ENCODE measurements at regions not wholly inside any gene's neighbourhood (a gene's known extent, or its start where the extent isn't known, plus 50 kb on each side); places are given as distances from the start of the nearest gene placed in this dataset.

DNA sequence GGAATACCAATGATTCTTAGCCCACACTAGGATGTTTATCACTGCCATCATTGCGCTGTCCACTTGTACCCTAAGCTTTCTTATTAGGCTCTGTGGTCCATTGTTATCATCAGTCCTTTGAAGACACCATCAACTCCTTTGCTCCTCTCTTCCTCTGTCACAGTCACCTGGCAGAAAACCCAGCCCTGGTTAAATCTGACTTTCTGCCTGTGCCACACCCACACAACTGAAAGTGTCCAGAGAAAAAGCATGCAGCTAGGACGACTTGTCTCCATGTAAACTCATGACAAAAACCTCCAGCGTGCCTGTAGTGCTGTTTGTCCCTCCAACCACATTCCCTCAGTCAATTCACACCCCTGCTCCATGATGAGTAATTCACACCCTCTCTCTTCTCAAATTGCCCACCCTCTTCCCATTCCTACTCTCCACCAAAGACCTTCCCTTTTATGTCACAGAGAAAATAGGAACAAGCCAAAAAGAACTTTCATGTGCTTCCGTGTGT is 297.4 kb upstream of the MGAT5 start:
- Histone ChIP-seq H3K4me2 (ENCODE audit: insufficient read depth, insufficient read length, low read length) (no peak overlapping the region), H2BK120ac (ENCODE audit: low read depth, low read length, poor library complexity, severe bottlenecking) (no peak overlapping the region), H3K23ac (ENCODE audit: insufficient read length, low read depth, low read length) (no peak overlapping the region), H4K91ac (ENCODE audit: insufficient read length, low read depth, low read length) (no peak overlapping the region), H3K4ac (ENCODE audit: low read depth, low read length) (no peak overlapping the region), H2BK5ac (ENCODE audit: insufficient read length, low read length) (no peak overlapping the region), H3K9ac (ENCODE audit: extremely low read depth, insufficient read length, low read length) (no peak overlapping the region), H3K4me1 (ENCODE audit: insufficient read depth, low read length) (no peaks in the 10 kb centered on the region), H3K79me2 (ENCODE audit: insufficient read depth, low read length) (no peaks in the 10 kb centered on the region), H4K8ac (replicated peaks; ENCODE audit: insufficient read length, low read depth, low read length) (no peak overlapping the region), H3K79me1 (ENCODE audit: insufficient read depth, low read depth, low read length, poor library complexity, severe bottlenecking) (no peaks in the 10 kb centered on the region), H3K27ac (ENCODE audit: insufficient read length, low read depth, low read length) (no peak overlapping the region), H3K9me3 (ENCODE audit: control insufficient read depth, low read depth, low read length) (no peaks in the 10 kb centered on the region), H3K23me2 (ENCODE audit: insufficient read length, low read depth, low read length, poor library complexity, severe bottlenecking) (no peaks in the 10 kb centered on the region), H3K56ac (ENCODE audit: insufficient read length, low read depth, low read length) (no peak overlapping the region), H3K14ac (ENCODE audit: insufficient read depth, low read length) (no peak overlapping the region), H2BK15ac (ENCODE audit: low read depth, low read length) (no peak overlapping the region), H2BK12ac (ENCODE audit: insufficient read length, low read depth, low read length) (no peak overlapping the region), H3K27me3 (ENCODE audit: insufficient read depth, low read length) (no peaks in the 10 kb centered on the region), H3T11ph (ENCODE audit: low read length) (no peak overlapping the region), H4K20me1 (ENCODE audit: control insufficient read depth, insufficient read depth, insufficient read length) (no peaks in the 10 kb centered on the region), H2AFZ (ENCODE audit: low read length) (no peak overlapping the region), H2BK20ac (ENCODE audit: low read depth, low read length, poor library complexity, severe bottlenecking) (no peak overlapping the region), H4K5ac (ENCODE audit: insufficient read length, low read depth, low read length) (no peak overlapping the region), H3K18ac (ENCODE audit: insufficient read length, low read depth, low read length) (no peak overlapping the region), H2AK5ac (ENCODE audit: insufficient read length, low read length) (no peak overlapping the region)
- Mint-ChIP-seq H3K4me1 (no peaks in the 10 kb centered on the region), H3K9me3 (no peaks in the 10 kb centered on the region; a peak in 1 of 5 replicates), H3K27ac (no peak overlapping the region), H3K27me3 (ENCODE audit: low read depth) (no peaks in the 10 kb centered on the region; the same call in 1 of the 2 replicates), H3K36me3 (ENCODE audit: insufficient read depth in 1 of 3, low read depth in 3 of 3) (no peaks in the 10 kb centered on the region), H3K4me3 (no peak overlapping the region)
- WGBS (ENCODE audit: extremely low coverage, insufficient read length, low lambda C conversion rate): no CpG with 5 or more reads among the region's 4 CpGs
- TF ChIP-seq, protein P1, sequence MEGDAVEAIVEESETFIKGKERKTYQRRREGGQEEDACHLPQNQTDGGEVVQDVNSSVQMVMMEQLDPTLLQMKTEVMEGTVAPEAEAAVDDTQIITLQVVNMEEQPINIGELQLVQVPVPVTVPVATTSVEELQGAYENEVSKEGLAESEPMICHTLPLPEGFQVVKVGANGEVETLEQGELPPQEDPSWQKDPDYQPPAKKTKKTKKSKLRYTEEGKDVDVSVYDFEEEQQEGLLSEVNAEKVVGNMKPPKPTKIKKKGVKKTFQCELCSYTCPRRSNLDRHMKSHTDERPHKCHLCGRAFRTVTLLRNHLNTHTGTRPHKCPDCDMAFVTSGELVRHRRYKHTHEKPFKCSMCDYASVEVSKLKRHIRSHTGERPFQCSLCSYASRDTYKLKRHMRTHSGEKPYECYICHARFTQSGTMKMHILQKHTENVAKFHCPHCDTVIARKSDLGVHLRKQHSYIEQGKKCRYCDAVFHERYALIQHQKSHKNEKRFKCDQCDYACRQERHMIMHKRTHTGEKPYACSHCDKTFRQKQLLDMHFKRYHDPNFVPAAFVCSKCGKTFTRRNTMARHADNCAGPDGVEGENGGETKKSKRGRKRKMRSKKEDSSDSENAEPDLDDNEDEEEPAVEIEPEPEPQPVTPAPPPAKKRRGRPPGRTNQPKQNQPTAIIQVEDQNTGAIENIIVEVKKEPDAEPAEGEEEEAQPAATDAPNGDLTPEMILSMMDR (conservative IDR thresholded peaks at IDR 0.05): no peak
- DNase-seq: no peak
